ENCODE measurements at regions not wholly inside any gene's neighbourhood (a gene's known extent, or its start where the extent isn't known, plus 50 kb on each side); places are given as distances from the start of the nearest gene placed in this dataset.
"Not testable (repeated sequence)": the region's sequence is repeated elsewhere in the genome, so short reads cannot be mapped to it uniquely, and the experiment has no call there.

DNA sequence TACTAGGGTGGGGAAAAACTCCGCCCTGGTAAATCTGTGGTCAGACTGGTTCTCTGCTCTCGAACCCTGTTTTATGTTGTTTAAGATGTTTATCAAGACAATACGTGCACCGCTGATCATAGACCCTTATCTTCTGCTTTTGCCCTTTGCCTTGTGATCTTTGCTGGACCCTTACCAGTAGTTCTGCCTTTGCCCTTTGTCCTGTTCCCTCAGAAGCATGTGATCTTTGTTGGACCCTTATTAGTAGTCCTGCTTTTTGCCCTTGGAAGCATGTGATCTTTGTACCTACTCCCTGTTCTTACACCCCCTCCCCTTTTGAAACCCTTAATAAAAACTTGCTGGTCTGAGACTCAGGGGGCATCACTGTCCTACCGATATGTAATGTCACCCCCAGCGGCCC, 64.3 kb upstream of the EEF2KMT start:
- H3K9me1 ChIP-seq (ENCODE audit: control insufficient read depth, extremely low read depth, insufficient read depth, low read length); H3K79me2 ChIP-seq (ENCODE audit: control insufficient read depth, insufficient read depth, low read length); dilution Hi-C loops (cut with MboI; ENCODE audit: extremely low pct_ligation_motif_present, low sequenced_read_pairs); H3K27me3 ChIP-seq (ENCODE audit: control insufficient read depth, extremely low read depth, insufficient read depth, low read length); DNase-seq (ENCODE audit: low read depth, low spot score); H3K9ac ChIP-seq (ENCODE audit: control insufficient read depth, extremely low read depth, insufficient read depth, low read length); H3K4me3 ChIP-seq (ENCODE audit: control insufficient read depth in 2 of 3, extremely low read depth in 1 of 3, insufficient read depth in 2 of 3, low read depth in 1 of 3, low read length in 3 of 3); H2AFZ ChIP-seq (ENCODE audit: control insufficient read depth, low read length); H3K4me2 ChIP-seq (ENCODE audit: control insufficient read depth, extremely low read depth, insufficient read depth, low read depth, low read length); H4K20me1 ChIP-seq (ENCODE audit: control insufficient read depth, extremely low read depth, insufficient read depth, low read length); FAIRE-seq; H3K4me1 ChIP-seq (ENCODE audit: control insufficient read depth, extremely low read depth, insufficient read depth, low read length); H3K27ac ChIP-seq (ENCODE audit: control insufficient read depth, insufficient read depth, low read length); H3K9me3 ChIP-seq (ENCODE audit: control insufficient read depth, low read depth, low read length); H3K36me3 ChIP-seq (ENCODE audit: control insufficient read depth in 2 of 2, extremely low read depth in 1 of 2, insufficient read depth in 2 of 2, low read length in 2 of 2): not testable (repeated sequence)

DNA sequence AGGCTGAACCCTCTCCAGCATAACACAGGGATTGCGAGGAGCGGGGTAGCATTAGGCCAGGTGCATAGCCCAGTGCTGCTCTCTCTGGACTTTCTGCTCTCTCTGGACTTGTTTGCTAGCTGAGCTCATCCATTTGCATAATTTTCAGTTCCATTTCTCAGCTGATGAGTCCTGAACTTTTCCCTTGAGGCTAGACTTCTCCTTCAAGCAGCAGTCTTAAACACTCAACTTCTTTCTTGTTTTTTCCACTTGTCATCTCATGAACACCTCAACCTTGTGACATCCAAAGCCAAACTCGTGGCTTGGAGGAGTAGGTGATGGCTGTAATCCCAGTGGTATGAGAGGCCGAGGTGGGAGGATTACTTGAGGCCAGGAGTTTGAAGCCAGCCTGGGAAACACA, 62.4 kb upstream of the EEF2KMT start:
- FAIRE-seq; H3K9me3 ChIP-seq (ENCODE audit: control insufficient read depth, low read depth, low read length); H3K79me2 ChIP-seq (ENCODE audit: control insufficient read depth, insufficient read depth, low read length); H3K4me2 ChIP-seq (ENCODE audit: control insufficient read depth, extremely low read depth, insufficient read depth, low read depth, low read length); dilution Hi-C loops (cut with MboI; ENCODE audit: extremely low pct_ligation_motif_present, low sequenced_read_pairs); H3K36me3 ChIP-seq (ENCODE audit: control insufficient read depth in 2 of 2, extremely low read depth in 1 of 2, insufficient read depth in 2 of 2, low read length in 2 of 2); H3K4me1 ChIP-seq (ENCODE audit: control insufficient read depth, extremely low read depth, insufficient read depth, low read length); H4K20me1 ChIP-seq (ENCODE audit: control insufficient read depth, extremely low read depth, insufficient read depth, low read length); H3K27me3 ChIP-seq (ENCODE audit: control insufficient read depth, extremely low read depth, insufficient read depth, low read length); H3K27ac ChIP-seq (ENCODE audit: control insufficient read depth, insufficient read depth, low read length); H2AFZ ChIP-seq (ENCODE audit: control insufficient read depth, low read length); DNase-seq (ENCODE audit: low read depth, low spot score); H3K9me1 ChIP-seq (ENCODE audit: control insufficient read depth, extremely low read depth, insufficient read depth, low read length); H3K4me3 ChIP-seq (ENCODE audit: control insufficient read depth in 2 of 3, extremely low read depth in 1 of 3, insufficient read depth in 2 of 3, low read depth in 1 of 3, low read length in 3 of 3); H3K9ac ChIP-seq (ENCODE audit: control insufficient read depth, extremely low read depth, insufficient read depth, low read length): not testable (repeated sequence)

DNA sequence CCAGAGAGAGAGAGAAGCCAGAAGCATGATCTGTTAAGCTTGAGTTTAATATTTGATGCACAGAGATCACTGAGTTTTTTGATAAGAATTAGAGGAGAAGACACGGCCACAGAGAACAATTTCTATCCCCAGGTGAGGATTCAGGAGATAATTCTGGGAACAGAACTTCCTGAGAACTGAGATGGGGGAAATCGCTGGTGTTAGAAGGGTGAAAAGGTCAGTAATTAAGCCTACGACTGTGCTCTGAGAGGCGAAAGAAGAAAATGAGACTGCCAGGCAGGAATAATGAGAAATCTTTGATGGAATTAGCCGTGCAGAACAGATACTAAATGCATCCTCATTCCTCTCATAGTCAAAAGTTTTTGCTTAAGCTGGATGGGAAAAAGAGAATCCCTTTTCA, 61.9 kb upstream of the EEF2KMT start:
- H3K4me3 ChIP-seq (ENCODE audit: control insufficient read depth in 2 of 3, extremely low read depth in 1 of 3, insufficient read depth in 2 of 3, low read depth in 1 of 3, low read length in 3 of 3); FAIRE-seq; H3K27ac ChIP-seq (ENCODE audit: control insufficient read depth, insufficient read depth, low read length); H3K9me3 ChIP-seq (ENCODE audit: control insufficient read depth, low read depth, low read length); H3K9me1 ChIP-seq (ENCODE audit: control insufficient read depth, extremely low read depth, insufficient read depth, low read length); H3K9ac ChIP-seq (ENCODE audit: control insufficient read depth, extremely low read depth, insufficient read depth, low read length); DNase-seq (ENCODE audit: low read depth, low spot score); dilution Hi-C loops (cut with MboI; ENCODE audit: extremely low pct_ligation_motif_present, low sequenced_read_pairs); H4K20me1 ChIP-seq (ENCODE audit: control insufficient read depth, extremely low read depth, insufficient read depth, low read length); H3K36me3 ChIP-seq (ENCODE audit: control insufficient read depth in 2 of 2, extremely low read depth in 1 of 2, insufficient read depth in 2 of 2, low read length in 2 of 2); H3K79me2 ChIP-seq (ENCODE audit: control insufficient read depth, insufficient read depth, low read length); H3K27me3 ChIP-seq (ENCODE audit: control insufficient read depth, extremely low read depth, insufficient read depth, low read length); H2AFZ ChIP-seq (ENCODE audit: control insufficient read depth, low read length); H3K4me2 ChIP-seq (ENCODE audit: control insufficient read depth, extremely low read depth, insufficient read depth, low read depth, low read length); H3K4me1 ChIP-seq (ENCODE audit: control insufficient read depth, extremely low read depth, insufficient read depth, low read length): not testable (repeated sequence)

All from keratinocyte (primary cell).